ENCODE measurements at regions not wholly inside any gene's neighbourhood (a gene's known extent, or its start where the extent isn't known, plus 50 kb on each side); places are given as distances from the start of the nearest gene placed in this dataset.

- Histone ChIP-seq H3K9me3 (no peaks in the 10 kb centered on the region), H3K36me3 (no peaks in the 10 kb centered on the region), H3K4me3 (no peak overlapping the region), H3K4me1 (no peaks in the 10 kb centered on the region), H3K27me3 (peaks cover 0 to 5% of the 10 kb centered on the region in 2 donors), H3K27ac (no peak overlapping the region)
- DNase-seq = no peak
- intact Hi-C loops (cut with DNase I; ENCODE audit: low total_unique reads) = no loop called here
- TF ChIP-seq CTCF (IDR thresholded peaks at IDR 0.05) = no peak
These were observed 348.5 kb downstream of the EN1 start for GRCh38 chr2:118498943-118499342.

- H3K27me3 ChIP-seq = peaks cover 0 to 5% of the 10 kb centered on the region in 2 donors
- no peak overlapping the region for H3K4me3 ChIP-seq
- no peak for TF ChIP-seq CTCF (IDR thresholded peaks at IDR 0.05)
- H3K36me3 ChIP-seq = no peaks in the 10 kb centered on the region
- H3K4me1 ChIP-seq = no peaks in the 10 kb centered on the region
- H3K9me3 ChIP-seq = no peaks in the 10 kb centered on the region
- intact Hi-C loops (cut with DNase I; ENCODE audit: low total_unique reads) = no loop called here
- no peak overlapping the region for H3K27ac ChIP-seq
- no peak for DNase-seq
These were observed 350.4 kb downstream of the EN1 start for GRCh38 chr2:118496870-118497611.

- H3K27me3 ChIP-seq = peaks cover 0 to 5% of the 10 kb centered on the region in 2 donors
- H3K36me3 ChIP-seq = no peaks in the 10 kb centered on the region
- TF ChIP-seq CTCF (IDR thresholded peaks at IDR 0.05) = no peak
- no peaks in the 10 kb centered on the region for H3K4me1 ChIP-seq
- intact Hi-C loops (cut with DNase I; ENCODE audit: low total_unique reads) = no loop called here
- H3K9me3 ChIP-seq = no peaks in the 10 kb centered on the region
- H3K4me3 ChIP-seq = no peak overlapping the region
- DNase-seq = no peak
- no peak overlapping the region for H3K27ac ChIP-seq
These were observed 351.0 kb downstream of the EN1 start for GRCh38 chr2:118496467-118496866.

GRCh38 chr2:118495290-118495689, 352.2 kb downstream of the EN1 start:
- H3K4me1 ChIP-seq = no peaks in the 10 kb centered on the region
- no peak overlapping the region for H3K4me3 ChIP-seq
- no peak for TF ChIP-seq CTCF (IDR thresholded peaks at IDR 0.05)
- H3K9me3 ChIP-seq = no peaks in the 10 kb centered on the region
- intact Hi-C loops (cut with DNase I; ENCODE audit: low total_unique reads) = no loop called here
- no peak for DNase-seq
- H3K27ac ChIP-seq = no peak overlapping the region
- no peaks in the 10 kb centered on the region for H3K36me3 ChIP-seq
- H3K27me3 ChIP-seq = peaks cover 0 to 5% of the 10 kb centered on the region in 2 donors

- Histone ChIP-seq H3K36me3 (no peaks in the 10 kb centered on the region), H3K4me3 (no peak overlapping the region), H3K27me3 (no peaks in the 10 kb centered on the region), H3K4me1 (no peaks in the 10 kb centered on the region), H3K9me3 (no peaks in the 10 kb centered on the region), H3K27ac (no peak overlapping the region)
- intact Hi-C loops (cut with DNase I; ENCODE audit: low total_unique reads) = no loop called here
- no peak for DNase-seq
- TF ChIP-seq CTCF (IDR thresholded peaks at IDR 0.05) = no peak
These were observed 354.2 kb downstream of the EN1 start for GRCh38 chr2:118493213-118493612.

Data from tibial artery (tissue), 4 donors.